GM12878 (cell line): ENCODE measurements at regions not wholly inside any gene's neighbourhood (a gene's known extent, or its start where the extent isn't known, plus 50 kb on each side); places are given as distances from the start of the nearest gene placed in this dataset.

Experiments
- BRCA1 ChIP-seq: IDR thresholded peaks from 2 replicates; pipeline ENCODE4 v1.6.1; 2011; ENCODE audit warnings: low read depth, low read length, improper control_type of control experiment
- EGR1 ChIP-seq, 2 experiments: IDR thresholded peaks; 1 replicate in 1 of 2; 2 replicates in 1 of 2; pipeline ENCODE4 v1.6.1; 2011 to 2012; ENCODE audit warnings: low read depth in 2 of 2, low read length in 2 of 2, borderline replicate concordance in 1 of 2, mild to moderate bottlenecking in 1 of 2, moderate library complexity in 1 of 2
- EZH2 ChIP-seq: IDR thresholded peaks from 2 replicates; pipeline ENCODE4 v1.6.1; 2012; ENCODE audit warnings: low read depth, mild to moderate bottlenecking, control low read depth, inconsistent platforms, low read length, borderline replicate concordance; ENCODE audit not compliant: control insufficient read depth
- MTA3 ChIP-seq: IDR thresholded peaks from 2 replicates; pipeline ENCODE4 v1.6.1; 2012; ENCODE audit warnings: low read length, inconsistent platforms, borderline replicate concordance
- POLR2A ChIP-seq: IDR thresholded peaks from 2 replicates; pipeline ENCODE4 v1.6.1; 2011; ENCODE audit warnings: low read depth, mild to moderate bottlenecking, low read length
- TARDBP ChIP-seq: IDR thresholded peaks from 2 replicates; pipeline ENCODE4 v1.6.1; 2016; ENCODE audit warnings: borderline replicate concordance
- TF ChIP-seq, protein P1 (sequence below): IDR thresholded peaks from 2 replicates; pipeline ENCODE4 v1.6.1; 2012; ENCODE audit warnings: low read depth, low read length, improper control_type of control experiment
- TF ChIP-seq, protein P2 (sequence below): IDR thresholded peaks from 2 replicates; pipeline ENCODE4 v1.6.1; 2012; ENCODE audit warnings: low read depth, low read length, improper control_type of control experiment
- TF ChIP-seq, protein P3 (sequence below), 3 experiments: IDR thresholded peaks in 2 of 3; conservative IDR thresholded peaks in 1 of 3; 2 replicates each; pipeline ENCODE4 v1.5.1; 2011; ENCODE audit warnings: low read depth in 3 of 3, low read length in 3 of 3, mild to moderate bottlenecking in 3 of 3, control low read depth in 2 of 3, moderate library complexity in 2 of 3, inconsistent platforms in 1 of 3, mixed read lengths in 1 of 3; ENCODE audit not compliant: control insufficient read depth in 2 of 3, insufficient read depth in 1 of 3; ENCODE audit errors: extremely low read depth in 1 of 3
- TF ChIP-seq, protein P4 (sequence below): IDR thresholded peaks from 2 replicates; pipeline ENCODE4 v1.6.1; 2012; ENCODE audit warnings: mild to moderate bottlenecking, low read depth, low read length

DNA sequence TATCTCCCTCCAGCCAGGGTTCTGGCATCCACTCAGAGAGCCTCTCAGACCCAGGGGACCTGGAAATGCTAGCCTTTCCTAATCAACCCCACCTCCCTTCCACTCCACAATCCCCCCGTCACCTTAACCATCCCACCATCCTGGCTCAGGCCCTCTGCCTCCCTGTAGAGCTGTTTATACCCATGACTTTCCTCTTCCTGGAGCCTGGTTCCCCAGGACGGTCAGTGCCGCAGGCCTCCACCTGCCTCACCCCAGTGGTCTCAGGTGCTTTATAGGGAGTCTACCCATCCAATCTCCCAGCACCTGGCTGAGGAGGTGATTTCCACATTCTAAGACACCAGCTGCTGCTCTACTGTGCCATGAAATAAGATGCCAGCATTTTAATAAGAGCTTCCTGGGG lies 1159.5 kb downstream of the TBC1D22A start:
- TF ChIP-seq, protein P1, sequence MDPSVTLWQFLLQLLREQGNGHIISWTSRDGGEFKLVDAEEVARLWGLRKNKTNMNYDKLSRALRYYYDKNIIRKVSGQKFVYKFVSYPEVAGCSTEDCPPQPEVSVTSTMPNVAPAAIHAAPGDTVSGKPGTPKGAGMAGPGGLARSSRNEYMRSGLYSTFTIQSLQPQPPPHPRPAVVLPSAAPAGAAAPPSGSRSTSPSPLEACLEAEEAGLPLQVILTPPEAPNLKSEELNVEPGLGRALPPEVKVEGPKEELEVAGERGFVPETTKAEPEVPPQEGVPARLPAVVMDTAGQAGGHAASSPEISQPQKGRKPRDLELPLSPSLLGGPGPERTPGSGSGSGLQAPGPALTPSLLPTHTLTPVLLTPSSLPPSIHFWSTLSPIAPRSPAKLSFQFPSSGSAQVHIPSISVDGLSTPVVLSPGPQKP, result no peak
- TF ChIP-seq, protein P2, sequence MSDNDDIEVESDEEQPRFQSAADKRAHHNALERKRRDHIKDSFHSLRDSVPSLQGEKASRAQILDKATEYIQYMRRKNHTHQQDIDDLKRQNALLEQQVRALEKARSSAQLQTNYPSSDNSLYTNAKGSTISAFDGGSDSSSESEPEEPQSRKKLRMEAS, result no peak
- TF ChIP-seq EZH2 (no peak), EGR1 (IDR thresholded peaks at IDR 0.05; ENCODE audit: borderline replicate concordance in 1 of 2, low read depth in 2 of 2, low read length in 2 of 2) (no peak), MTA3 (no peak), BRCA1 (no peak), POLR2A (no peak), TARDBP (no peak)
- TF ChIP-seq, protein P3, sequence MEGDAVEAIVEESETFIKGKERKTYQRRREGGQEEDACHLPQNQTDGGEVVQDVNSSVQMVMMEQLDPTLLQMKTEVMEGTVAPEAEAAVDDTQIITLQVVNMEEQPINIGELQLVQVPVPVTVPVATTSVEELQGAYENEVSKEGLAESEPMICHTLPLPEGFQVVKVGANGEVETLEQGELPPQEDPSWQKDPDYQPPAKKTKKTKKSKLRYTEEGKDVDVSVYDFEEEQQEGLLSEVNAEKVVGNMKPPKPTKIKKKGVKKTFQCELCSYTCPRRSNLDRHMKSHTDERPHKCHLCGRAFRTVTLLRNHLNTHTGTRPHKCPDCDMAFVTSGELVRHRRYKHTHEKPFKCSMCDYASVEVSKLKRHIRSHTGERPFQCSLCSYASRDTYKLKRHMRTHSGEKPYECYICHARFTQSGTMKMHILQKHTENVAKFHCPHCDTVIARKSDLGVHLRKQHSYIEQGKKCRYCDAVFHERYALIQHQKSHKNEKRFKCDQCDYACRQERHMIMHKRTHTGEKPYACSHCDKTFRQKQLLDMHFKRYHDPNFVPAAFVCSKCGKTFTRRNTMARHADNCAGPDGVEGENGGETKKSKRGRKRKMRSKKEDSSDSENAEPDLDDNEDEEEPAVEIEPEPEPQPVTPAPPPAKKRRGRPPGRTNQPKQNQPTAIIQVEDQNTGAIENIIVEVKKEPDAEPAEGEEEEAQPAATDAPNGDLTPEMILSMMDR (IDR thresholded peaks at IDR 0.05 in 2 of 3, conservative IDR thresholded peaks at IDR 0.05 in 1 of 3; ENCODE audit: control insufficient read depth in 2 of 3, extremely low read depth in 1 of 3, insufficient read depth in 1 of 3, low read depth in 3 of 3, low read length in 3 of 3), result no peak
- TF ChIP-seq, protein P4, sequence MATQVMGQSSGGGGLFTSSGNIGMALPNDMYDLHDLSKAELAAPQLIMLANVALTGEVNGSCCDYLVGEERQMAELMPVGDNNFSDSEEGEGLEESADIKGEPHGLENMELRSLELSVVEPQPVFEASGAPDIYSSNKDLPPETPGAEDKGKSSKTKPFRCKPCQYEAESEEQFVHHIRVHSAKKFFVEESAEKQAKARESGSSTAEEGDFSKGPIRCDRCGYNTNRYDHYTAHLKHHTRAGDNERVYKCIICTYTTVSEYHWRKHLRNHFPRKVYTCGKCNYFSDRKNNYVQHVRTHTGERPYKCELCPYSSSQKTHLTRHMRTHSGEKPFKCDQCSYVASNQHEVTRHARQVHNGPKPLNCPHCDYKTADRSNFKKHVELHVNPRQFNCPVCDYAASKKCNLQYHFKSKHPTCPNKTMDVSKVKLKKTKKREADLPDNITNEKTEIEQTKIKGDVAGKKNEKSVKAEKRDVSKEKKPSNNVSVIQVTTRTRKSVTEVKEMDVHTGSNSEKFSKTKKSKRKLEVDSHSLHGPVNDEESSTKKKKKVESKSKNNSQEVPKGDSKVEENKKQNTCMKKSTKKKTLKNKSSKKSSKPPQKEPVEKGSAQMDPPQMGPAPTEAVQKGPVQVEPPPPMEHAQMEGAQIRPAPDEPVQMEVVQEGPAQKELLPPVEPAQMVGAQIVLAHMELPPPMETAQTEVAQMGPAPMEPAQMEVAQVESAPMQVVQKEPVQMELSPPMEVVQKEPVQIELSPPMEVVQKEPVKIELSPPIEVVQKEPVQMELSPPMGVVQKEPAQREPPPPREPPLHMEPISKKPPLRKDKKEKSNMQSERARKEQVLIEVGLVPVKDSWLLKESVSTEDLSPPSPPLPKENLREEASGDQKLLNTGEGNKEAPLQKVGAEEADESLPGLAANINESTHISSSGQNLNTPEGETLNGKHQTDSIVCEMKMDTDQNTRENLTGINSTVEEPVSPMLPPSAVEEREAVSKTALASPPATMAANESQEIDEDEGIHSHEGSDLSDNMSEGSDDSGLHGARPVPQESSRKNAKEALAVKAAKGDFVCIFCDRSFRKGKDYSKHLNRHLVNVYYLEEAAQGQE, result no peak
